ENCODE measurements at regions not wholly inside any gene's neighbourhood (a gene's known extent, or its start where the extent isn't known, plus 50 kb on each side); places are given as distances from the start of the nearest gene placed in this dataset.
A peak's percentile ranks its signal among the peaks of the same experiment; 100 is the strongest.

DNA sequence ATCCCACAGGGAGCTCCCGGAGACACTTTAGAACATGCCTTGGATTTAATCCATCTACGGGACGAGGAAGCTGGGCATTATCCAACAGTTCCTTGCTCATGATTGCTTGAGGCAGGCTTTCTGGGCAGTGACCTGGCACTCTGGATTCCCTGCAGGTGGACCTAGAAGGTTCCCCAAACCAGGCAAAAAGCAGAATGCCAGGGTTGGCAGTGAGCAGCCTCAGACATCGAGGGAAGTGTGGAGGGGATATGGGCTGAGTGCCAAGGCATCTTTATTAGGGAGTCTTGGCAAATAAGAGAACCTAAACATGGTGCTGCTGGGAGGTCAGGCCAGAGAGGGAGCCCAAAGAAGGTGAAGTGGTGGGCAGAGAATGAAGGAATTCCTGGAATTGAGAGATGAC is 158.5 kb downstream of the CD83 start:
- DNase-seq: no peak

DNA sequence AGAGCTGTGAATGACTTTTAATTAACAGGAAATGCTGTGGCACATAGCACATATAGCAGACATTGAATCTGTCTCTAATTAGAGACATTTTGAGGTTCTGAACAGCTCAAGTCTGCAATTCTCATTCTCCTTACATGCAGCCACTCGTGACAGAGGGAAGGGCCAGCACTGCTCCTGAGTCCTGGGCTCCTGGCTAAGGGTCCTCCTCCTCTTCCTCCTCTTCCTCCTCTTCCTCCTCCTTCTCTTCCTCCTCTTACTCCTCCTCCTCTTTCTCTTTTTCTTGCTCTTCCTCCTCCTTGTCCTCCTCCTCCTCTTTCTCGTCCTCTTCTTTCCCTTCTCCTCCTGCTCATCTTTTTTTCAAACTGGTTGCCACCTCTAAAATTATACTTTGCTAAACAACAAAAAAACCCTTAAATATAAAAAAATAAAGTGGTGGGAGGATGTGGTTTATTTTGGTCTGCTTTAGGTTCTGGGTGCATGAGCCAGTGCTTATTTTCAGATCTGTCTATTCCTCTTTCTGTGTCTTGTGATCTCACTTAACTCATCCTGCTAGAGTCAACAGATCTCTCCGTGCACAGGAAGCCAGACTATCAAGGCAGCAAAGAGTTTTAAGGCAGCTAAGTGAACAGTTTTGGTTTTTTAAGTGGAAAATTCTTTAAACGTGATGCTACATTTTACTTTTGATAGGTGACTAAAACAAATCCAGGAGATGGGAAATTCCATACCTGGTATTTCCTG is 159.3 kb downstream of the CD83 start:
- no peak for DNase-seq

DNA sequence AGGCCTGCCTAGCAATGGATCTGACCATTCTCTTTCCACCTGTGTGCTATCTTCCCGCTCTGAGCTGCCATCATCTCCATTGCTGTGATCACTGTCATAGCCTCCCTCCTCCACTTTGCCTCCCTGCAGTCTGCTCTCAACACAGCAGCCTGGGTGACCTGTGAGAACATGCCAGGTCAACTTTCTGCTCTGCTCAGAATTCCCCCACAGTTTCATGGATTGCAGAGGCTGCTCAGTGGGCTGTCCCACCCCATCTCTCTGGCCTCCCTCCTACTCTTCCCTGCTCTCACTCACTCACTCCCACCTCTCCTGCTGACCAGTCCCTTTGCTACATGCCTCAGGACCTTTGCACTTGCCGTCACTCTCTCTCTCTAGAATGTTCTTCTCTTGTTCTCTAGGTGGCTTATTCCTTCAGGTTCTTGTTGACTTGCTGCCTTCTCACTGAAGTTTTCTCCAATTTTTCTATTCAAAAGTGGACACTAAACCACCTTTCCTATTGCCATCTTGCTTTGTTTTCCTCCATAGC is 159.9 kb downstream of the CD83 start:
- DNase-seq: no peak

DNA sequence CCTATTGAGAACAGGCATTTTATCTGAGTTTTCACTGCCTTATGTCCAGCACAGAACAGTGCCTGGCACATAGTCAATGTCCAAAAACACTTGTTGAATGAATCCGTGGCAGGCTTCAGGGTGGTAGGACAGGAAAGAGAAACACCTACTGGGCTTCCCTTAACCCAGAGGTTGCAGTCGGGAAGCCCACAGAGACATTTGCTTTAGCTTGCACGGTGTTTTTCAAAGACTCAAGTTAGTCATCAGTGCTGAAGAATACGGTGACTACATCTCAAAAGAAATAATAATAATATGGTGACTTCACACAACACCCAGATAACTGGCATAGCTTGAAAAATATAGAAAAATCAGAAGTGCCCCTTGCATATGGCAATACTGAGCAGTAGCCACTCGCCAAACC is 160.4 kb downstream of the CD83 start:
- DNase-seq: no peak

DNA sequence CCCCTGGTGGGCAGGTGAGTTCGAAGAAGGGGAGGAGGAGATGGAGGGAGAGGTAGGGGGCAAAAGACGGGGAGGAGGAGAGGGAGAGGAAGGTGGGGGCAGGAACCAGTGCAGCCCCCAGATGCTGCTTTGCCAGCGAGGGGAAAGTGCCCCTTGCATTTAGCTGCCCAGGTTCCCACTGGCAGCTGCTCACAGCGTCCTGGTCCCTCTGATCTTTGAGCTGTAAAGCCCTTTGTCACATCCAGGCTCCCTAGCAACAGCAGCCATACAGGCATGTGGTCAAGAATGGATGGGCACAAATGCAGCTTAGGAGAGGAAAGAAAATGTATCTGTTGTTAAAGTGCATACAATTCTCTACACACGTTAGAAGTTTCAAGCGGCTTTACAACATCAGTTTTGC is 160.9 kb downstream of the CD83 start:
- no peak for DNase-seq

DNA sequence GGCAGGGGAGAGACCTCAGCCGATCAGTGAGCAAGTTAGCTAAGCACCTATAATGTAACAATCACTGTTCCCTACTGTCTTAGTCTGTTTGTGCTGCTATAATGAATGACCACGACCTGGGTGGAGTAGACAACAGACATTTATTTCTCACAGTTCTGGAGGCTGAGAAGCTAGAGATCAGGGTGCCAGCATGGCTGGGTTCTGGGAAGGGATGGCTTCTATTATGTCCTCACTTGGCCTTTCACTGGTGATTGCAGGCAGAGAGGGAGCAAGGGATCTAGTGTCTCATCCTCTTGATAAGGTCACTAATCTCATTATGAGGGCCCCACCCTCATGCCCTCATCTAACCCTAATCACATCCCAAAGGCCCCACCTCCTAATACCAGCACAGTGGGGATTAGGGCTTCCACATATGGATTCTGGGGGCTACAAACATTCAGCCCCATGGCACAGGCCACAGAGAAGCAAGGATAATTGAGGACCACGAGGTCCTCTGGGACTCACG is 162.5 kb downstream of the CD83 start:
- no peak for DNase-seq

DNA sequence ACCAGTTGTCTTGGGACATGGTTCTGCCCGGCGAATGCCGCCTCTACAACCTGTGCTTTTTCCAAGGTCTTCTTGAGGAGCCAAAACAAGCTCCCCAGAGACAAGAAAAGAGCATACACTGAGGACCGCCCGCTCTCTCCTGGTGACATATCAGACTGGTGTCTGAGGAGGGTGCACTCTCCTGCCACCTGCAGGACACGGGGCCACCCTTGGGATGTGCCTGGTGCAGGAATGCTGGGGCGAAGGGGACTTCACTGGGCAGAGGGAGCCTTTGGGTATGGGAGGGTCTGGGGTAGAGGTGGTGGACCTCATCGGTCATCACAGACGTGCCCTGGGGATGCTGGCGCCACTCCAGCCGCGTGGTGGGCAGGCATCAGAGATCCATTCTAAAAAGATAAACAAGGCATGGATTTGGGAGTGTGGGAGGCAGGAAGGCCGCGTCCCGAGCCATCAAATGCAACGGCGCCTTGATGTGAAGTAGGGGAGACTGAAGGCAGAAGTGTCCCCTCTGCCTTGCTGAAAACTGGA is 163.3 kb downstream of the CD83 start:
- no peak for DNase-seq

DNA sequence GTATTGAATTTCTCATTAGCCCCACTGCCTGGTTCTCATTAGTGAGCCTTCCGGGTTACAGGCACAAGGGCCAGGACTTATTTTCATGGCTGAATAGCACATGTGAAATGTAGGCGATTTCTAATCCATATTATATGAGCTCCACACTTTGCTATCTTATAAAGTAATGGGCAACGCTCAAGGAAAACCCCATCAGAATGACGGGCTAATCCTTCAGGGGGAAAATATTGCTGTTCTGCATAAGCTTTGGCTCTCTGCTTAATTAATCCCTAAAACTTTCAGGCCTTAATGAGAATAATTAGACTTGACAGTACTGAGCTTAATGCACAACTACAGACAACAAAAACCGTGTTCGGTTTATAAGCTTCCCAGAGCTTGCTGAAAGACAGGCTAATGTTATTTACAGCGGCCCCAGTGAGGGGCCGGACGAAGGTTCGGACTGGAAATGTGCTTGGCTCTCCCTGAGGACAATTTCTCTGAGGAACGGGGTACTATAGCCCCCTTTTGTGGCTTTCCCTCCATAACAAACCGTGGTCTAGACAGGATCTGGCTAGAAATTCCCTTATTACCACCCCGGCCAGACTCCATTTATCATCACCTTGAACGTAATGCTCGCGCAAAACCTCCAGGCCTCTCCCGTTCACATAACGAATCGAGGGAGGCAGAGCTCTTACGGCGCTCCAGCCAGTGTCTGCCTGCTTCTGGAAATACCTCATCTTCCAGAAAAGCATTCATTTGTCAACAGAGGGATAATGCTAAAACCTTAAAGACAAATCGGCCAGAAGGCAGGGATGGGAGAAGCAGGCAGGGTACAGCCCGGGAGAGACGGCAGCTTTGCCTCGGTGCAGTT is 164.5 kb downstream of the CD83 start:
- DNase-seq: no peak

DNA sequence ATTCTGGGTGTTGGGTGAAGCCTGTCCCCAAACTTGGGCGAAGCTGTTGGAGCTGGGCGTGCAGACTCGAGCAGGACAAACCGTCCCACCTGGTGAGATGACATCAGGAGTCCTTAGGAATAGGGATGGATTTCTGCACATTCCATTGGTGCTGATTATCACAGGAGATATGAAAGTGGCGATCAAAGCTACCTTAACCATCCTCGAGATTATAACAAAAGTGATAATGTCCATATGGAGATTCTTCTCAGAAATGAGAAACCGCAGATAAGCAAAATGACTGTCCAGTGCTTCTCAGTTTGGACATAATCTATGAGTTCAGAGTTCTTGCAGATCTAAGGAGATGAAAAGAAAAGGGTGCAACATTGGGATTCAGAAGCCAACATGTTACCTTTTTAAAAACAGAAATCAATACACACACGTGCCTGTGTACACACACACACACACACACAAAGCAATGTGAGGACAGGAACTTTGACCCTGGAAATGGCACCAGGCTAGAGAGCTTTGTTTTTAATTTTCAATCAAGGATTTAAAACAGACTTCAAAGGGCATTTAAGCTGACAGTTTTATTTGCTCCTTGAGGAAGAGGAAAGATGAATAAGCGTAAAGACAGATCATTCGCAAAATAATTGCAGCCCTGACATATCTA is 165.4 kb downstream of the CD83 start:
- no peak for DNase-seq

DNA sequence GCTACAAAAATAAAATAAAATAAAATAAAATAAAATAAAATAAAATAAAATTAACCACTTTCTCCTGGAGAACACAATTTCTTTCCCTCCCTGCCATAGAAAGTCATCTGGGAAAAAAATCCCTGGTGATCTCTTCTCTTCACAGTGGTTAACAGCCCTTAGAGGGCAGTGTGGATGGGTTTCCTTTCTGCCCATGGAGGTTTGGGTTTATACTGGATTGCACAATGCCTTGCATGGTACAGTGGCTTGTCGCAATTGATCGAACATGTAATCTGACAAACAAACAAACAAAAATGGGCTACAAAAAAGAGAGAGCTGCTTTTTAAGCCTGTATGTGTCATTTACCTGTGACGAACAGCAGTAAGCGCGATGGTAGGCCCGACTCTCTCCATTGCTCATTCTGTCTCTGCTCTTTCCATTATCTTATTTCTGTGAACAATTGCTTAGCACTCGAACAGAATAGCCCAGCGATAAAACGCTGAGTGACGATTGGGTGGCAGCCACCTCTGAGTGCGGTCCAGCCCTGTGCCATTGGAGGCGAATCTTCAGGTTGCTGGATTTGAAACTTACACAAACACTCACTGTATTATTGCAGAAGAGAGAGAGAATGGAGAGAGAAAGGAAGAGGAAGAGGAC is 166.1 kb downstream of the CD83 start:
- no peak for DNase-seq

DNA sequence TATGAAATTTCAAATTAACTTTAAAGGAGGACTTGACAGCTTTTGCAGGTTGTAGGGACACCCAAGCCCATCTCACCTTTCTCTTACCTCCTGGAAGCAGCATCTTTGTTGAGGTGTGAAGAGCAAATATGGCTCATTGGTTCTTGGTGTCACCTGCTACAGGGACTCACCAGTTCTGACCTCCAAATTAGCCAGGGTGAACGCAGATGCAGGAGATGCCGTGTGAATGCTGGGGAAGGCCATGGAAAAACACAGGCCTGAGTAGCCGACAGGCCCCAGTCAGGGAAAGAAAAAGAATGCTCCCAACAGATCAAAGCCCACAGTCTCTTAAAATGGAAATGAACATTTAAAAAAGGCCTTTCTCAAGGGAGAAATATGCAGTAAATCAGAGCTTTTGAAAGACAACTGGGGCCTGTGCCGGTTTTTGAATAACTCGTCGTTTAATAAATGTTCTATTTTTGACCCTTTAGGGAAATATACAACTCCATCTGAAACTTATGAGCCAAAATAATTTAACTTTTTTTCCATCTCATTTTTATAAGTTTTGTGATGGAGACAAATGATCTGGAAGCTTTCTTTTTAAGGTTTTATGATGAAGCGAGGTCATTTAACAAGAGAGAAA is 167.5 kb downstream of the CD83 start:
- no peak for DNase-seq

DNA sequence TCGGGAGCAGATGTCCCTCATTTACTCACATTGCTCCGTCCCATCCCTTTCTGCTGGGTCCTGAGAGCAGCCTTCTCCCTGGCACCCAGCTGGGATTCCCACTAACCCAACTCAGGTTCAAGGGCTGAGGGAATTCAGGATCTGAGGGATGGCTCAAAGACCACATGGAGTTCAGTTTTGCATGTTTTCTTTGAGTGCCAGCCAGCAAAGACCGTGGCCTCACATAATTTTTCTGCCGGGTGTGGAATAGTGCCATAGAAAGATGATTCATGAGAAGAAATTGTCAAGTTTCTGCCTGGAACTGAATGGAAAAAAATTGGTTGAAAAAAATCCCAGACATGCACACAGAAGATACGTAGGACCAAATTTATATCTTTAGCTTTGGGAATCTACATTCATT is 168.6 kb downstream of the CD83 start:
- peak in 1 of 2 experiments; percentile 82 for DNase-seq

DNA sequence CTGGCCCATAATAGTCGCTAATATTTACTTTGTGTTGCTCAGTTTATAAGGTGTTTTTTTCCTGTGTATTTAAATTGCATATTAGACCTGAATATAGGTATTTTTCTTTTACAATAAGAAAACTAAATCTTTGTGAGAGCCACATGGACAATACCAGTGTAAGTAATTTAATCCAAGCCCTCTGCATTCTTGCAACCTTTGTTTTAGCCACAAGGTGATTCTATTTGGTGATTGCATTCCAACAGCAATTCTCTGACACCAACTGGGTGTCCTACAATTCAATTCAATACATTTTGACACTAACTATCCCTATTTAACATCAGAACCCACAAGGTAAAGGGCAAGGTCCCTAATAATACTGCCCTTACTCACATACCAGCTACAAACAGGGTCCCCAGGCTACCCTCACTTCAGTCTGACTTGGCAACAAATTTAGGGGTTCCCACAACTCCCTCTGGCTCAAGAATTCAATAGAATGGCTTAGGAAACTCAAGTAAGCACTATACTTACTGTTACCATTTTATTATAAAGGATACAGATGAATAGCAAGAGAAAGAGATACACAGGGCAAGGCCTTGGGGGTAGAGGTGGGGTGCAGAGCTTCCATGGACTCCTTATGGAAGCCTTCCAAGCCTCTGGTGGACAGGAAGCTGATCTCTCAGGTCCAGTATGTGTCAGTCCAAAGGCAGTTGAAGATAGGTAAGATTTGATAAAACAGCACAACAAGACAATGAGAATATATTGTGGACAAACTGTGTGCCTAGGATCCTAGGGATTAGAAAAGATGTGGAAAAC is 169.3 kb downstream of the CD83 start:
- no peak for DNase-seq

DNA sequence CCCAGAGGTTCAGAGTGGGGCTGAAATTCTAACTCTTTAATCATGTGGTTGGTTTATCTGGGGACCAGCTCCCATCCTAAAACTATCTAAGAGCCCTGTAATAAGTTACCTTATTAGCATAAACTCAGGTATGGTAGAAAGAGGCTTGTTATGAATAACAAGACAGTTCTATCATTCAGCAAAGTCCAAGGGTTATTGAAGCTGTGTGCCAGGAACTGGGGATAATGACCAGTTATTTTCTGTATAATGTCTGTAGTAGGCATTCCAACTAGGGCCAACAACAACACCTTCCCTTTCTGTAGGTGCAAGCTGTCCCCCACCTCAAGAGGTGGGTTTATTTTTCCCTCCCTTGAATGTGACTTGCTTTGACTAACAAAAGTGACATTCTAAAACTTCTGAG is 170.1 kb downstream of the CD83 start:
- no peak for DNase-seq

DNA sequence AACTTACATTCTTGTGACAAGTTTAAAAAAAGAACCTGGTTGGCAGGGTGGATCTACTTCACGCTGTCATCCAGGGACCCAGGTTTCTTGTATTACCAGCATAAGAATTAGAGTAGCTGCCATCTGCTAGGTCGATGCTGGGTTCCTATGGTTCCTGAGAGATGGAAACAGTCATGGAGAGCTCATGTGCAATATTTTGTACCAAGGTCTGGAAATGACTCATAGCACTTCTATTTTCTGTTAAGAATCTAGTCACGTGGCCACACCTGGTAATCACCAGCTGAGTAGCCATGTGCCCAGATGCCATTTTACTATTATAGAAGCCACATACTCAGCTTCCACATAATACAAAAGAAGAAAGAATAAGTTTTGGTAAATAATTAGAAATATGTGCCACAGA is 171.3 kb downstream of the CD83 start:
- no peak for DNase-seq

DNA sequence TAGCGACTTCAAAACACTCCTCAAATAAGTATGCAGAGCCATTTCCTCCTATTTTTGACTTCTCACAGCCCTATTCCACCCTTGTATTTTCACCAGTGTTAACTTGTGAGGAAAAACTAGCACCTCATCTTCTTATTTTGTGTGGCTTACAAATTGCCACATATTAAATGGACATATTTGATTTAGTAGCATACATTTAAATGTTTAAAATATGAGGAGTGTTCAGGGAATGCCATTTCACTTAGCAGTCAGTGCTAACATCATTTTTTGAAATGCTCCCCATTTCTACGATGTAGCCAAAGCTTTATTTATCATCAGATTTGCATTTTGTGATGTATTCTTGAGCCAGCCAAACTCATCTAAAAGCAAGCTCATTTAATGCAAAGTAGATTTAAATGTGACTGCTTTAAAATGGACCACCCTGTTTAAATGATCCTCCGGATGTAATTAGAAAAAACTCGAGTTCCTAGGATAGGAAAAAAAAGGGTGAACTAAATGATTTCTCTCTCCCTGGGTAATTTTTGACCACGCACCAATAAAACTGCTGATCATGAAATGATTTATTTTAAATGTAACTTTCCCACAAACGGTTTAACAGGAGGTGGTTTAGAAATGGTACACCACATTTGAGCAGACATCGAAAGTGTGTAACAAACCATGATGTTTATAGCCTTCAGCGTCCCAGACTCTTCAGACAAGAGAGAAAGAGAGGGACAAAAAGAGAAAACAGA is 172.6 kb downstream of the CD83 start:
- no peak for DNase-seq

DNA sequence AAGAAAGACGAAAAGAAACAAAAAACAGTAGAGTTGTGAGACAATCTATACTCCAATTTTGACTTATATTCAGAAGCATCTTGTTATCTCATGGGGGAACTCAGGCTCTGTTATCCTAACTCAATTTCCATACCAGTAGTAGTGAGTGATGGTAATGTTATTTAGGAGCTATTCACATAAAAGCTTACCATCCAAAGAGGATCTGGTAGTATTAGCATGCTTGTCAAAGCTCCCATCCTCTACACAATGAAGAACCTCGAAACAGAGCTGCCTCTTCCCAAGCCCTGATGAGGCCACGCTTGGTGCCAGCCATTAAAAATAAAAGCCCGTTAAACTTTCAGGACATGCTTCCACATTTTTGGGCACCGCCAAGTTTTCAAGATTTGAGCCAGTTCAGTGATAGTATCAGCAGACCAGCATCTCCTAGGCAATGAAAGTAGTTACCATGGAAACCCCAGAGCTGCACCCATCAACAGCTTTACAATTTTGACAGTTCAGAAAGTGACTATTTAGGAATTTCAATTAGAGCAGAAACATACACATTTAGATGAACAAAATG is 173.3 kb downstream of the CD83 start:
- no peak for DNase-seq

DNA sequence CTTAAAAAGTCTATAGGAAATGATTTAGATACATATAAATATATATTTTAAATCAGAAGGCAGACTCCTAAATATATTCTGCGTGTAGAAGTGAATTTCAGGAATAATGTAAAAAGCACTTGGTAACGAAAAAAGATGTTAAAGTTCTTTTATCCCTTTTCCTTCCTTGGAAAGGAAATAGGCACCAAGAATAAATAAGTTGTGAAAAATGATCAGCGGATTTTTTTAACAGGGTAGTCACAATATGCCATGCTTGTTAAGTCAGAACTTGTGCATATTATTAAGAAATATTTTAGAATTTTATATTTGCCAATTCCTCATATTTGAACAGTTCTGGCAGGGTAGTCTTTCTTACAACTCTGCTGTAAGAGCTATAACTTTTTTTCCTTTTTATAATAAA is 173.8 kb downstream of the CD83 start:
- DNase-seq: no peak

DNA sequence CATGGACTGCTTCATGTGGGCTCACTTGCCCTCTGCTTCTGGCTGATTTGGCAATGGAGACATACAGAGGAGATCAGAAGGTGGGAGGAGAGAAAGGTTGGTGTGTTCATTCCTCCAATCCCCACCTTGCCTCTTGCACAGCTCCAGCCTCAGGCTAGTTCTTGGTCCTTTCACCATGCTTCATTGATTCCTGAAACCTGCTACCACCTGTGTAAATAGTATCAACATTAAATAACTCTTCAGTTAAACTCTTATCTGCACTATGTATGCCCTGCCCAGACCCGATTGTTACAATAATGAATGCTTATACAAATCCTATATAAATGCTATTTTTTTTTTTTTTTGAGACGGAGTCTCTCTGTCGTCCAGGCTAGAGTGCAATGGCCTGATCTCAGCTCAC is 174.5 kb downstream of the CD83 start:
- no peak for DNase-seq

DNA sequence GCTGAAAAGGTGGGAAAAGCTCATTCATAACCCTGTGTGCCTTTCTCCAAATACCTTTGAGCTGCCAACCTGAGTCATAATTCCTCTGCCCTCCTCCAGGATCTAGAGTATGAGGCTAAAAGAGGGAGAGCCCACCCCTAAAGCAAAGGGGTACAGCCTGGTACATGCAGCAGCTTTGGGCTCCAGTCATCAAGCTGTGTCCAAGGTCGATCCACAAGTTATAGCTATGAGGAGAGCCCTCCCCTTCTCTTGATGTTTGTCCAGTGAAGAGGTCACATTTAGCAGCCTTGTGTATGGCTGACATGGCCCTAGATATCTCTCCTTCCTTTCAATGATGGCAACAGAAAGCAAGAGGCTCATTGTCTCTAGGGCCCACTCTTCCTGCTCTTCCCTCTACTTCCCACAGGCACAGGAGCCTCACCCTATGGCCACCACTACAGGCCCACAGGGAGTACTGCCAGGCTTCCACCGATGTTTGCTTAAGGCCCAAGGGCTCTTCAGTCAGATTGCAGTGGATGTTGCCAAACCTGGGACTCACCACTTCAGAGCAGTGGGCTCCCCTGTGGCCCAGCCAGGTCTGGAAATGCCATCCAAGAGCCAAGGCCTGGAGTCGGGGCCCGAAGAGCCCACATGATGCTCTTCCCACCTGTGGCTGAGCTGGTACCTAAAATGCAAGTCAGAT is 176.8 kb downstream of the CD83 start:
- DNase-seq: no peak

Measured in SW 1271 (cell line).